ENCODE measurements at regions not wholly inside any gene's neighbourhood (a gene's known extent, or its start where the extent isn't known, plus 50 kb on each side); places are given as distances from the start of the nearest gene placed in this dataset.

DNA sequence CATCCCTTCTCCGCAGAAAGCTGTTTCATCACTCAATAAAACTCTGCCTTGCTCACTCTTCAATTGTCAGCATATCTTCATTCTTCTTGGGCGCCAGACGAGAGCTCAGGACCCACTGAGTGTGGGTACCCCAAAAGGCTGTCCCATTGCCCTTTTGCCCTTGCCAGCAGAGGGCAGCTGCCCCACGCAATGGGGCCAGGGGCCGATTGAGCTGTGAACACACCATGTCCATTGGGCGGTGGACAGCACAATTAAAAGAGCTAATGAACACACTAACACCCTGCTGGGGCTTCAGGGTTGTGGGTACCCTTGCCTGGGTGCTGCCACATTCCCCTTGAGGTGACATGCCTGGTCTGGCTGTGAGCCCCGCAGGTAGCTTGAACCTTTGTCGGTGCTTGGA is 487.2 kb upstream of the NUDT12 start:
- no peak for DNase-seq (ENCODE audit: low read depth, low spot score)
- no peaks in the 10 kb centered on the region for H3K79me2 ChIP-seq (ENCODE audit: control insufficient read depth, insufficient read depth, low read length)
- no peaks in the 10 kb centered on the region for H3K9me3 ChIP-seq (ENCODE audit: control insufficient read depth, low read depth, low read length)
- H3K4me1 ChIP-seq (ENCODE audit: control insufficient read depth, extremely low read depth, insufficient read depth, low read length): no peaks in the 10 kb centered on the region
- TF ChIP-seq, protein P1, sequence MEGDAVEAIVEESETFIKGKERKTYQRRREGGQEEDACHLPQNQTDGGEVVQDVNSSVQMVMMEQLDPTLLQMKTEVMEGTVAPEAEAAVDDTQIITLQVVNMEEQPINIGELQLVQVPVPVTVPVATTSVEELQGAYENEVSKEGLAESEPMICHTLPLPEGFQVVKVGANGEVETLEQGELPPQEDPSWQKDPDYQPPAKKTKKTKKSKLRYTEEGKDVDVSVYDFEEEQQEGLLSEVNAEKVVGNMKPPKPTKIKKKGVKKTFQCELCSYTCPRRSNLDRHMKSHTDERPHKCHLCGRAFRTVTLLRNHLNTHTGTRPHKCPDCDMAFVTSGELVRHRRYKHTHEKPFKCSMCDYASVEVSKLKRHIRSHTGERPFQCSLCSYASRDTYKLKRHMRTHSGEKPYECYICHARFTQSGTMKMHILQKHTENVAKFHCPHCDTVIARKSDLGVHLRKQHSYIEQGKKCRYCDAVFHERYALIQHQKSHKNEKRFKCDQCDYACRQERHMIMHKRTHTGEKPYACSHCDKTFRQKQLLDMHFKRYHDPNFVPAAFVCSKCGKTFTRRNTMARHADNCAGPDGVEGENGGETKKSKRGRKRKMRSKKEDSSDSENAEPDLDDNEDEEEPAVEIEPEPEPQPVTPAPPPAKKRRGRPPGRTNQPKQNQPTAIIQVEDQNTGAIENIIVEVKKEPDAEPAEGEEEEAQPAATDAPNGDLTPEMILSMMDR (optimal IDR thresholded peaks at IDR 0.05 in 1 of 3, IDR thresholded peaks at IDR 0.05 in 1 of 3, conservative IDR thresholded peaks at IDR 0.05 in 1 of 3; ENCODE audit: extremely low read depth in 1 of 3, insufficient read depth in 2 of 3, low read length in 3 of 3): no peak
- TF ChIP-seq EZH2 (IDR thresholded peaks at IDR 0.05; ENCODE audit: low read length): no peak
- H3K27ac ChIP-seq (ENCODE audit: control insufficient read depth, insufficient read depth, low read length): no peak overlapping the region
- H4K20me1 ChIP-seq (ENCODE audit: control insufficient read depth, extremely low read depth, insufficient read depth, low read length): no peaks in the 10 kb centered on the region
- no peak overlapping the region for H3K4me3 ChIP-seq (ENCODE audit: control insufficient read depth in 2 of 3, extremely low read depth in 1 of 3, insufficient read depth in 2 of 3, low read depth in 1 of 3, low read length in 3 of 3)
- no peak for FAIRE-seq
- no peaks in the 10 kb centered on the region for H3K27me3 ChIP-seq (ENCODE audit: control insufficient read depth, extremely low read depth, insufficient read depth, low read length)
- dilution Hi-C loops (cut with MboI; ENCODE audit: extremely low pct_ligation_motif_present, low sequenced_read_pairs): no loop called here
- H3K36me3 ChIP-seq (ENCODE audit: control insufficient read depth in 2 of 2, extremely low read depth in 1 of 2, insufficient read depth in 2 of 2, low read length in 2 of 2): no peaks in the 10 kb centered on the region
- no peaks in the 10 kb centered on the region for H3K9me1 ChIP-seq (ENCODE audit: control insufficient read depth, extremely low read depth, insufficient read depth, low read length)
- H3K9ac ChIP-seq (ENCODE audit: control insufficient read depth, extremely low read depth, insufficient read depth, low read length): no peak overlapping the region
- no peak overlapping the region for H3K4me2 ChIP-seq (ENCODE audit: control insufficient read depth, extremely low read depth, insufficient read depth, low read depth, low read length)
- no peak overlapping the region for H2AFZ ChIP-seq (ENCODE audit: control insufficient read depth, low read length)

DNA sequence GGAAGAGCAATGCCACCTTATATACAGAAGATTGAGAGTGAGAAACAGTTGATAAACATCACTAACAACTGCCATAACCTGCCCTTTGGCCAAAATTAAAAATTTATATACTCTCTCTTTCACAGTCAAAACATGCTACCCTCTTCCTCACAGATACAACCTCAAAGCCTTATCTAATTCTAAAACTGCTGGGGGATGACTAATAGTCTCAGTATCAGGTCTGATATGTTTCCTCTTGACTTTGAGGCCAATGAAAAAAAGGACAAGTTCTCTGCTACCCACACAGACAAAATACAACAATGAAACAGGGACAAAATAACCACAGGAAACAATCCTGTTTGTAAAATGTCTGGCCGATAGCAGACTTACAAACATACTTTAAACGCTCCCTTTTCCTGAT is 485.6 kb upstream of the NUDT12 start:
- no peak overlapping the region for H3K9ac ChIP-seq (ENCODE audit: control insufficient read depth, extremely low read depth, insufficient read depth, low read length)
- H2AFZ ChIP-seq (ENCODE audit: control insufficient read depth, low read length): no peak overlapping the region
- no peaks in the 10 kb centered on the region for H3K79me2 ChIP-seq (ENCODE audit: control insufficient read depth, insufficient read depth, low read length)
- H3K9me1 ChIP-seq (ENCODE audit: control insufficient read depth, extremely low read depth, insufficient read depth, low read length): no peaks in the 10 kb centered on the region
- H4K20me1 ChIP-seq (ENCODE audit: control insufficient read depth, extremely low read depth, insufficient read depth, low read length): no peaks in the 10 kb centered on the region
- no peak overlapping the region for H3K4me3 ChIP-seq (ENCODE audit: control insufficient read depth in 2 of 3, extremely low read depth in 1 of 3, insufficient read depth in 2 of 3, low read depth in 1 of 3, low read length in 3 of 3)
- TF ChIP-seq EZH2 (IDR thresholded peaks at IDR 0.05; ENCODE audit: low read length): no peak
- TF ChIP-seq, protein P1 (optimal IDR thresholded peaks at IDR 0.05 in 1 of 3, IDR thresholded peaks at IDR 0.05 in 1 of 3, conservative IDR thresholded peaks at IDR 0.05 in 1 of 3; ENCODE audit: extremely low read depth in 1 of 3, insufficient read depth in 2 of 3, low read length in 3 of 3): no peak
- no peak overlapping the region for H3K27ac ChIP-seq (ENCODE audit: control insufficient read depth, insufficient read depth, low read length)
- no peaks in the 10 kb centered on the region for H3K9me3 ChIP-seq (ENCODE audit: control insufficient read depth, low read depth, low read length)
- no peaks in the 10 kb centered on the region for H3K36me3 ChIP-seq (ENCODE audit: control insufficient read depth in 2 of 2, extremely low read depth in 1 of 2, insufficient read depth in 2 of 2, low read length in 2 of 2)
- no peak for FAIRE-seq
- H3K4me1 ChIP-seq (ENCODE audit: control insufficient read depth, extremely low read depth, insufficient read depth, low read length): no peaks in the 10 kb centered on the region
- dilution Hi-C loops (cut with MboI; ENCODE audit: extremely low pct_ligation_motif_present, low sequenced_read_pairs): no loop called here
- H3K4me2 ChIP-seq (ENCODE audit: control insufficient read depth, extremely low read depth, insufficient read depth, low read depth, low read length): no peak overlapping the region
- no peaks in the 10 kb centered on the region for H3K27me3 ChIP-seq (ENCODE audit: control insufficient read depth, extremely low read depth, insufficient read depth, low read length)
- no peak for DNase-seq (ENCODE audit: low read depth, low spot score)
